GM18867 (cell line): ENCODE measurements at regions not wholly inside any gene's neighbourhood (a gene's known extent, or its start where the extent isn't known, plus 50 kb on each side); places are given as distances from the start of the nearest gene placed in this dataset.
"Not testable (repeated sequence)": the region's sequence is repeated elsewhere in the genome, so short reads cannot be mapped to it uniquely, and the experiment has no call there.

Source experiments
- ATAC-seq: cut with Tn5 transposase; IDR thresholded peaks from one replicate; pipeline ENCODE4 v1.9.1; 2021; ENCODE audit warnings: mild to moderate bottlenecking, moderate library complexity; ENCODE audit not compliant: unreplicated experiment

- ATAC-seq = no peak
These were observed 220.9 kb downstream of the BUB3 start for GRCh38 chr10:123375097-123375496.

GRCh38 chr10:123375738-123376137 lies 221.5 kb downstream of the BUB3 start:
- ATAC-seq = no peak

GRCh38 chr10:123377883-123378282 lies 223.7 kb downstream of the BUB3 start:
- ATAC-seq = no peak

- ATAC-seq = no peak
These were observed 224.1 kb downstream of the BUB3 start for GRCh38 chr10:123378302-123378701.

GRCh38 chr10:123379156-123379555 lies 225.0 kb downstream of the BUB3 start:
- ATAC-seq = no peak

- no peak for ATAC-seq
These were observed 226.4 kb downstream of the BUB3 start for GRCh38 chr10:123380491-123381085.

GRCh38 chr10:123381224-123381623 lies 227.0 kb downstream of the BUB3 start:
- no peak for ATAC-seq

- ATAC-seq = no peak
These were observed 228.3 kb downstream of the BUB3 start for GRCh38 chr10:123382491-123382890.

GRCh38 chr10:123385508-123386080 lies 231.4 kb downstream of the BUB3 start:
- ATAC-seq = no peak

- ATAC-seq = no peak
These were observed 235.3 kb downstream of the BUB3 start for GRCh38 chr10:123389520-123389919.

- ATAC-seq = no peak
These were observed 236.1 kb downstream of the BUB3 start for GRCh38 chr10:123390332-123390731.

GRCh38 chr10:123390874-123391273 lies 236.7 kb downstream of the BUB3 start:
- no peak for ATAC-seq

GRCh38 chr10:123391275-123392028 lies 237.2 kb downstream of the BUB3 start:
- peak; percentile 23 for ATAC-seq

- peak; percentile 86 for ATAC-seq
These were observed 238.2 kb downstream of the BUB3 start for GRCh38 chr10:123392182-123392963.

GRCh38 chr10:123393170-123393569 lies 239.0 kb downstream of the BUB3 start:
- no peak for ATAC-seq

GRCh38 chr10:123394382-123394781 lies 240.2 kb downstream of the BUB3 start:
- ATAC-seq = no peak

- ATAC-seq = not testable (repeated sequence)
These were observed 241.0 kb downstream of the BUB3 start for GRCh38 chr10:123395234-123395633.

GRCh38 chr10:123395906-123396305 lies 241.7 kb downstream of the BUB3 start:
- ATAC-seq = no peak

GRCh38 chr10:123398180-123398591 lies 244.0 kb downstream of the BUB3 start:
- ATAC-seq = peak; percentile 77

- no peak for ATAC-seq
These were observed 244.6 kb downstream of the BUB3 start for GRCh38 chr10:123398756-123399155.

GRCh38 chr10:123399276-123399839 lies 245.2 kb downstream of the BUB3 start:
- ATAC-seq = no peak
